Mucosa of descending colon (tissue), 3 donors: ENCODE measurements at regions not wholly inside any gene's neighbourhood (a gene's known extent, or its start where the extent isn't known, plus 50 kb on each side); places are given as distances from the start of the nearest gene placed in this dataset.

Experiments
- ATAC-seq: fragments of 200-7000 bp; cut with Tn5 transposase; one replicate; pipeline ENCODE4 v1.9.1; 2020; ENCODE audit warnings: mild to moderate bottlenecking, moderate library complexity
- DNase-seq, 3 donors: peaks; one replicate each; pipeline ENCODE4 v3.0.0-alpha.2; 2020
- H3K36me3 ChIP-seq: fragments of 200-600 bp; one replicate; pipeline ENCODE4 v1.8.0; 2021; ENCODE audit warnings: low read depth, mild to moderate bottlenecking
- H3K4me1 ChIP-seq: fragments of 200-600 bp; one replicate; pipeline ENCODE4 v1.8.0; 2021; ENCODE audit warnings: low read depth, mild to moderate bottlenecking
- H3K4me3 ChIP-seq: fragments of 200-600 bp; one replicate; pipeline ENCODE4 v1.8.0; 2021; ENCODE audit warnings: mild to moderate bottlenecking
- H3K9me3 ChIP-seq: fragments of 200-600 bp; one replicate; pipeline ENCODE4 v1.8.0; 2021; ENCODE audit warnings: mild to moderate bottlenecking
- CTCF ChIP-seq: fragments of 200-600 bp; IDR thresholded peaks from one replicate; pipeline ENCODE4 v1.8.0; 2022; ENCODE audit warnings: antibody characterized with exemption, mild to moderate bottlenecking
- intact Hi-C, 2 donors: fragments of 100-400 bp; cut with DNase I in 1 of 2; cut with micrococcal nuclease in 1 of 2; formaldehyde crosslinking; loops; one replicate each; pipeline versions ENCODE4 v1.11.0 to v1.11.1; 2022; cut with DNase I, micrococcal nuclease
- donor health status: DM: no; HTN: no; CAD: no; lungs with moderate emphysema.
- donor health status: DM: no; HTN: no; CAD: no.
- donor health status: DM: no; HTN: yes; CAD: no.

GRCh38 chr5:56535347-56535746 lies 280.0 kb upstream of the MAP3K1 start:
- H3K9me3 ChIP-seq: no peaks in the 10 kb centered on the region
- no peak overlapping the region for H3K4me3 ChIP-seq
- intact Hi-C loops: no loop called here
- DNase-seq: no peak
- no peaks in the 10 kb centered on the region for H3K36me3 ChIP-seq
- no peaks in the 10 kb centered on the region for H3K4me1 ChIP-seq
- TF ChIP-seq CTCF: no peak
- no peak for ATAC-seq

GRCh38 chr5:56534102-56534829 lies 281.1 kb upstream of the MAP3K1 start:
- Histone ChIP-seq H3K9me3 (no peaks in the 10 kb centered on the region), H3K36me3 (no peaks in the 10 kb centered on the region), H3K4me1 (no peaks in the 10 kb centered on the region), H3K4me3 (no peak overlapping the region)
- TF ChIP-seq CTCF: no peak
- intact Hi-C loops: no loop called here
- peak; percentile 85 for ATAC-seq
- no peak for DNase-seq

- peak; percentile 12 for ATAC-seq
- intact Hi-C loops: no loop called here
- Histone ChIP-seq H3K9me3 (no peaks in the 10 kb centered on the region), H3K4me1 (no peaks in the 10 kb centered on the region), H3K36me3 (no peaks in the 10 kb centered on the region), H3K4me3 (no peak overlapping the region)
- peak in 1 of 3 donors; percentile 13 for DNase-seq
- TF ChIP-seq CTCF: no peak
Observed at GRCh38 chr5:56532466-56532865, 282.9 kb upstream of the MAP3K1 start.

GRCh38 chr5:56530626-56531138 lies 284.7 kb upstream of the MAP3K1 start:
- Histone ChIP-seq H3K9me3 (no peaks in the 10 kb centered on the region), H3K4me1 (no peaks in the 10 kb centered on the region), H3K36me3 (no peaks in the 10 kb centered on the region), H3K4me3 (no peak overlapping the region)
- ATAC-seq: peak; percentile 43
- TF ChIP-seq CTCF: no peak
- DNase-seq: no peak
- intact Hi-C loops: no loop called here

- Histone ChIP-seq H3K4me3 (no peak overlapping the region), H3K36me3 (no peaks in the 10 kb centered on the region), H3K4me1 (no peaks in the 10 kb centered on the region), H3K9me3 (no peaks in the 10 kb centered on the region)
- no peak for ATAC-seq
- intact Hi-C loops: no loop called here
- TF ChIP-seq CTCF: no peak
- no peak for DNase-seq
Observed at GRCh38 chr5:56529666-56530430, 285.5 kb upstream of the MAP3K1 start.
